HEK293 (cell line): ENCODE measurements at regions not wholly inside any gene's neighbourhood (a gene's known extent, or its start where the extent isn't known, plus 50 kb on each side); places are given as distances from the start of the nearest gene placed in this dataset.

Experiments
- CTCF ChIP-seq: fragments of 450-650 bp; formaldehyde crosslinking; IDR thresholded peaks from 2 replicates; pipeline ENCODE4 v1.5.1; 2016; ENCODE audit warnings: missing biosample characterization, missing genetic modification characterization
- ZBTB1 ChIP-seq: fragments of 450-650 bp; formaldehyde crosslinking; IDR thresholded peaks from 2 replicates; pipeline ENCODE4 v1.5.1; 2016; ENCODE audit warnings: missing biosample characterization, missing genetic modification characterization
- ZBTB10 ChIP-seq: fragments of 450-650 bp; formaldehyde crosslinking; IDR thresholded peaks from 2 replicates; pipeline ENCODE4 v1.5.1; 2016; ENCODE audit warnings: missing biosample characterization, missing genetic modification characterization
- ZNF24 ChIP-seq: fragments of 450-650 bp; formaldehyde crosslinking; IDR thresholded peaks from 2 replicates; pipeline ENCODE4 v1.5.1; 2016; ENCODE audit warnings: missing biosample characterization, missing genetic modification characterization
- ZNF302 ChIP-seq: fragments of 450-650 bp; formaldehyde crosslinking; IDR thresholded peaks from 2 replicates; pipeline ENCODE4 v1.5.1; 2016; ENCODE audit warnings: missing biosample characterization, missing genetic modification characterization, low read depth
- ZNF544 ChIP-seq: fragments of 450-650 bp; formaldehyde crosslinking; IDR thresholded peaks from 2 replicates; pipeline ENCODE4 v1.5.0; 2017; ENCODE audit warnings: missing biosample characterization, missing genetic modification characterization

GRCh38 chr6:129764761-129765407, 54.9 kb upstream of the ARHGAP18 start:
- TF ChIP-seq ZBTB1 (tag by site-specific recombination): no peak
- TF ChIP-seq ZNF302 (tag by site-specific recombination): no peak
- TF ChIP-seq ZNF24 (tag by site-specific recombination): no peak
- TF ChIP-seq CTCF (tag by site-specific recombination): no peak
- no peak for TF ChIP-seq ZNF544 (tag by site-specific recombination)
- no peak for TF ChIP-seq ZBTB10 (tag by site-specific recombination)
